ENCODE measurements at regions not wholly inside any gene's neighbourhood (a gene's known extent, or its start where the extent isn't known, plus 50 kb on each side); places are given as distances from the start of the nearest gene placed in this dataset.
"Not testable (repeated sequence)": the region's sequence is repeated elsewhere in the genome, so short reads cannot be mapped to it uniquely, and the experiment has no call there.

GRCh38 chr14:66311058-66311457 lies 175.1 kb upstream of the CCDC196 start:
- no peak for DNase-seq

DNA sequence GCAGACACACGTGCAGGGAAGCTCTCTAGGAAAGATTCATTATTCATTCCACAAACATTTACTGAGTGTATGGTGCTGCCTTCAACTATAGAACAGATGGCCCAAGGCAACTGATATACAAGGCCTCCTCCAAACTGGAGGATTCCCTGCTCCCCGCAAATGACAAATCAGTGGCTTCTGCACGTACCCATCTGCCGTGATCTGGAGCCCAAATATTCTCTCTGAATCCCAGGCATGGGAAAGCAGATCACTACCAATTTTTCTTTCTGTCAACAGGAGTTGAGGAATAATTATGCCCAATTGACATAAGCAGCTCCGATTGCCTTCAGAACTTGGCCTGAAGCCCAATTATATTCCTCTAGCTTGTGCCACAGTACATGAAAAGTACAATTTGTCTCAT lies 174.2 kb upstream of the CCDC196 start:
- no peak for DNase-seq

DNA sequence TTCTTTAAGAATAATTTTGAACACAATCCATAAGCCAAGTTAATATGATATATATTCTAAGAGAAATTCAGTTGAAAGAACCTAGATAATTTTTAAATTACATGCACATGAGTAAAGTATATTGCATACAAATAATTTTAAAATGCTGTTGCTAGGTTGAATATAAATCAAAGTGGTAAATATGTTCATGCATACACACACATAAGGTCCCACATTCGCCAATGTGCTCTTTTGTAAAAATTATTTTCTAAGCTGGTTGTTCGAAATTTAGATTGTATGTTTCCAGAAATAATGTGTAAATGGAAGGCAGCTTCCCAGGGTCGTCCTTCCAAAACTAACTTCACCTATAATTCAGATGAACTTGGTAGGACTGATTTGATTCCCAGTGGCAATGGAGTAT lies 173.7 kb upstream of the CCDC196 start:
- no peak for DNase-seq

DNA sequence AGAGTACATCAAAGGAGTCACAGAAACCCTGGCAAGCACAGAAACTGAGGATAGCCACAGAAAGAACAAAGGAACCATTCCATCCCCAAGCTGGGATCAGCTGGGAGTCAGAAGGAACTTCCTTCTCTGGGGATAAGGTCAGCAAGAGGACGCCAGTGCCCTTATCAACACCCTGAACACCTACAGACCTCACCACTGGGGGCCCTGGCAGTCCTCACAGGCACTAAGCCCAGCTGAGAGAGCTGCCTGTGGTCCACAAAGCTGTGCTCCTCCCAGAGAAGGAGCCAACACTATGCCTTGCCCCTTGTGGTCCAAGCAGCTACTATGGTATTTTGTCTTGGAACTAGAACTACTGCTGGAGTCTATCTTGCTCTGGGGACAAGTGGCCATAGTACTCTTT lies 171.1 kb upstream of the CCDC196 start:
- no peak for DNase-seq

GRCh38 chr14:66315548-66315947 lies 170.6 kb upstream of the CCDC196 start:
- DNase-seq = no peak

DNA sequence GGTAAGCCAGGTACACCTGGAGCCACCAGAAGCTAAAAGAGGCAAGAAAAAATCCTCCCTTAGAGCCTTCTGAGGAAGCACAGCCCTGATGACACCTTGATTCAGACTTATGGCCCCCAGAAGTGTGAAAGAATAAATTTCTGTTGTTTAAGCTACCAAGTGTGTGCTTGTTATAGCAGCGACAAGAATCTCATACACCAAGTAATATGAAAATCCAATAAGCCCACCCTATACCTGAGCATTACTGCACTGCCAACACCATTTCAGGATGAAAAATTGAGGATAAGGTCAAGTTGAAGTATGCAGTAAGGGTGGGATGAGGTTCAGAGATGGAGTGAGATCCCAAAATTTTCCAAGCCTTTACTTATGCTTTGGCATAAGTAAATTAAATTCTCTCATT lies 163.6 kb upstream of the CCDC196 start:
- DNase-seq = no peak

DNA sequence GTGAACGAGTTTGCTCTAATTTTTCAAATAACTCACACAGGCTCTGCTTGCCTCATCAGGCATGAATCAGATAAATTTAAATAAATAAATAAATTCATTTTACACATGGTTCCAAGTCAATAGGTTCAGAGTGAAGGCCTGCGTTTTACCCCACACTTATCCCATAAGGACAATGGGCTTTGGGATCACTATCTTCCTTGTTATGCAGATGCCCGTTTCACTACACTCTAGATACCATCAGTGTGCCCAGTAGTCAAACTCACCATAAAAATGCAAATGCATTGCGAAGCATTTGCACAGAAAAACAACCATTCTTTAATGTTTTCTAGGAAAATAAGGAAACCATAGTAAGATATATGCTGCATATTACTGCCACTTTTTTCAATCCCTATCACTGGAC lies 155.9 kb upstream of the CCDC196 start:
- no peak for DNase-seq

GRCh38 chr14:66330916-66331315 lies 155.3 kb upstream of the CCDC196 start:
- no peak for DNase-seq

DNA sequence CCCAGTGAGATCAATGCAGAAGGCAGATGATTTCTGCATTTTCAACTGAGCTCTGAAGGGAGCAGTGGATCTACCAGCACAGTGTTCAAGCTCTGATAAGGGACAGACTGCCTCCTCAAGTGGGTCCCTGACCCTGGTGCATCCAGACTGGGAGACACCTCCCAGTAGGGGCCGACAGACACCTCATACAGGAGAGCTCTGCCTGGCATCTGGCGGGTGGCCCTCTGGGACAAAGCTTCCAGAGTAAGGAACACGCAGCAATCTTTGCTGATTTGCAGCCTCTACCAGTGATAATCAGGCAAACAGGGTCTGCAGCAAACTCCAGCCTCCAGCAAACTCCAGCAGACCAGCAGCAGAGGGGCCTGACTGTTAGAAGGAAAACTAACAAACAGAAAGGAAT lies 152.9 kb upstream of the CCDC196 start:
- DNase-seq = not testable (repeated sequence)

DNA sequence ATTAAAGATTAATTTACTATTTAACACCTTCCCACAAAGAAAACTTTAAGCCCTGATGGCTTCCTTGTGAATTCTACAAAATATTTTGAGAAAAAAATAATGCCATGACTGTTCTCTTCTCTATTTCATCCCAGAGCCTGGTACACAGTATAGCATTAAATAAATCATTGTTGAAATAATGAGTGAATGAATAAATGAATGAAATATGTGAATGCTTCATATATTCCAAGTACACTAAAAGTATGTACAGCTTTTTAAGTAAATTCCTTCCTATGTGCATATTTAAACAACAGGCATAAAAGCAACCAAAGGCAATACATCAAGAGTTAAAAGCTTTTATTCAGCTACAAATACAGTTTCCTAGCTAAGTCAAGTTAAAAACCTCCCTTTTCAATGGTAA lies 144.9 kb upstream of the CCDC196 start:
- no peak for DNase-seq

GRCh38 chr14:66345986-66346385 lies 140.2 kb upstream of the CCDC196 start:
- no peak for DNase-seq

DNA sequence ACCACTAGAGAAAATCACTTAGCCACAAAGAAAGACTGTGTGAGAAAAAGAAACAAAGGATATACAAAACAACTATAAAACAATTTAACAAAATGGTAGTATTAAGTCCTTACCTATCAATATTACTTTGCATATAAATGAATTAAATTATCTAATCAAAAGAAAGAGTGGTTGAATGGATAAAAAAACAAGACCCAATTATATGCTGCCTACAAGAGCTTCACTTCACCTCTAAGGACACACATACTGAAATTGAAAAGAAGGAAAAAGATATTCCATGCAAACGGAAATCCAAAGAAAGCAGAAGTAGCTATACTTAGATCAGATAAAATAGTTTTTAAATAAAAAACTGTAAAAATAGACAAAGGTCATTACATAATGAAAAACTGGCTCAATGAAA lies 134.9 kb upstream of the CCDC196 start:
- no peak for DNase-seq

GRCh38 chr14:66359500-66359899 lies 126.7 kb upstream of the CCDC196 start:
- peak; percentile 10 for DNase-seq

DNA sequence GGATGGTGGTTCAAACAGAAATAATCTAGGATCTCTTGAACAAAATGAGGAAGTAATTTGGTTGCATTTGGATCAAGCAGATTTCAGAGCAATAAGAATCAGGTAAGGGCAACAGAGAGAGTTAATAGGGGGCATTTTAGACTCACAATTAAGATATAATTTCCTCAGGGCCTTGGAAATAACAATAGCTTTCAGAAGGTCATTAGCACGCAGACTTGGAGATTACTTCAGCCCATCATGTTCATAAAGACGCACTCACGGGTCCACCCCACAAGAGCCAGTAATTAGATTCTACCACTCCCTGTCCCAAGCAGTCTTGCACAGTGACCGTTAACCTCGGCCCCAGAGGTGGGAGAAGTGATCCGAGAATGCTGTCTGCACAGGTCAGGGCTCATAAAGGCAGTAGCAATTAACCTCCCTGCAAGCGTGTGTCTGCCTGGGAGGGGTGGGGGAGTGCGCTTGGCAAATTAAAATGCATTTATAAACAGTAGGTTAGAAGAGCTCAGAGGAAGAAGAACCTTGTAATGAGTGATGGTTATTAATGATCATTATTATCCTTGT lies 125.7 kb upstream of the CCDC196 start:
- no peak for DNase-seq

GRCh38 chr14:66361013-66361412 lies 125.2 kb upstream of the CCDC196 start:
- DNase-seq = no peak

DNA sequence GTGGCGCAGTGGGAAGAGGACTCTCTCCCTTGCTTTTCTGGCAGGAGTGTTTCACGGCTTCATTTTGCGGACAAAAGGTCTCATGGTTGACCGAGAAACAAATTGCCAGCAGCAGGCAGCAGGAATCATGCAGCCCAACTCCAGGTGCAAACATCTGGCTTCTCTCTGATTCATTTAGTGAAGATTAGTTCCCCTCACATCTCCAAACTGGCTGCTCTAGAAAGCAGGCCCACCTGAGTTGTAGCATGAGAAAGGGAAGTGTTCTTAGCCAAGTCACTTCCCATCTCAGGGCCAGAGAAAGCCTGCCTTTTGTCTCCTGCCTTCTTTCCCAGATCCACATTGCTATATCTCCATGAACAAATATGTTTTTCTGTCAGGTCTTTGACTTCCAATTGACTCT lies 120.8 kb upstream of the CCDC196 start:
- no peak for DNase-seq

DNA sequence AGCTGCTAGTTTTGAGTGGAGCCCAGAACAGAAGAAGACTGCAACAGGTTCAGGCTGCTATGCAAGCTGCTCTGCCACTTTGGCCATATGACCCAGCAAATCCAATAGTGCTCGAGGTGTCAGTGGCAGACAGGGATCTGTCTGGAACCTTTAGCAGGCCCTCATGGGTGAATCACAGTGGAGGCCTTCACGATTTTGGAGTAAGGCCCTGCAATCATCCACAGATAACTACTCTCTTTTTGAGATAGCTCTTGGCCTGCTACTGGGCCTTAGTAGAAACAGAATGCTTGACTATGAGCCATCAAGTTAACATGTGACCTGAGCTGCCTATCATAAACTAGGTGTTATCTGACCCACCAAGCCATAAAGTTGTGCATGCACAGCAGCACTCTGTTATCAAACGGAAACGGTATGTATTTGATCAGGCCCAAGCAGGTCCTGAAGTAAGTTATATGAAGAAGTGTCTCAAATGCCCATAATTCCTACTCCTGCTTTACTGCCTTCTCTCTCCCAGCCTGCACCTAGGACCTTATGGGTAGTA lies 116.9 kb upstream of the CCDC196 start:
- DNase-seq = no peak

DNA sequence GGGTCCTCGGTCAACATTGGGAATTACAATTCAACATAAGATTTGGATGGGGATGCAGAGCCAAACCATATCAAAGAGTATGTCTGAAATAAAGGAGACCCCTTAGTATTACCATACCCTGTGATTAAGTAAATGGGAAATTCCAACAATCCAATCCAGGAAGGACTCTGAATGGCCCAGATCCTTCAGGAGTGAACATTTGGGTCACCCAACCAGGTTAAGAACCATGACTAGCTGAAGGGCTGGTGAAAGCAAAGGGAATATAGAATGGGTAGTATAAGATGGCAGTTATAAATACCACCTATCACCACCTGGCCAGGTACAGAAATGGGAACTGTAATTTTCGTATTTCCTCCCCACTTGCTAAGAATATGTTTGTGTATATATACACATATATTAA lies 114.4 kb upstream of the CCDC196 start:
- no peak for DNase-seq

GRCh38 chr14:66375046-66375964 lies 110.9 kb upstream of the CCDC196 start:
- DNase-seq = no peak

DNA sequence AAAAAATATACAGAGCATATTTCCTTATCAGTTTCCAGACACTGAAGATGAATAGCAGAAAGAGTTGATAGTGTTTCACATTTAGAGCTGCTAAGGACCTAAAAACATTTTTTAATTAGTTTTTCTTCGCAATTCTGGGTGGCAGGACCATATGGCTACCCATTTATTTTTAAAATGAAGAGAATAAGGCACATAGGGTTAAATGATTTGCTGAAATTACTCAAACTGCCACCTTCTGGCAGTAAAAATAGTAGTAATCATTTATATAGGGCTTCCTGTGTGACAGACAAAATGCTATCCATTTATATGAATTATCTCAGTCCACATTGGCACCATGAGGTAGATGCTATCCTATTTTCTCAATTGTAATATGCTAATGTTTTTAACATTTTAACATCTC lies 108.6 kb upstream of the CCDC196 start:
- no peak for DNase-seq

- DNase-seq = no peak
These were observed 107.3 kb upstream of the CCDC196 start for GRCh38 chr14:66378712-66379505.

DNA sequence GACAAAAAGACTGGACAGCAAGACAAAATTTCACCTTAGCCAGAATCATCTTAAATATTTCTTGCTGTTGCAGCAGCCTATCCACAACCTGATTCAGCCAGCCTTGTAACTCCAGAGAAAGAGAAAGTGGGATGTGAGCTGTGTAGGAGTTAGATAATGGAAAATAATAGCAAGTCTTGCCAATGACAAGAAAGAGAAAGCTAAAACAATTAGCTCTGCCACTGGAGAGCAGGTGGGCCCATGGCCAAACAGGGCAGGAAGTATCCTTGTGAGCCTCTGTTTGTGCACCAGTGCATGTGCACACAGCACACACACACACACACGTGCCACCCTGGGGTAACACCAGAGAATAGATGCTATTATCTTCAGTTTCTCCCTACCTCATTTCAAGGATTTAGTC lies 106.0 kb upstream of the CCDC196 start:
- no peak for DNase-seq

DNA sequence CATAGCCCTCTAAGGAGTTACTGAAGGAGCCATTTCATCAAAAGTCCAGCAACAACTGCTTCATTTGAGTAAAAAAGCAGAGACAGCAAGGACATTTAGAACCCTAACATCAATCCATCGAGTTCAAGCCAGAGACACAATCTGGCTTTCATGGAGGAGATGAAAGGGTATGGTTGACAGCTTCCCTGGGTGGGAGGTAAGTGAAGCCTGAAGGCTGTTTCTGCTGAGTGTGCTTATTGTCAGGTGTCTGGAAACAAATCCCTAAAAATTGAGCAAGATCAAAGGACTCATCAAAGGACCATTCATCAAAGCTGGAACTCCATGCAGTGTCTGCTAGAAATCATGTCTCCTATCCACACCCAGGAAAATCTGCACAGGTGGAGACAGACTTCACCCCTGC lies 104.4 kb upstream of the CCDC196 start:
- DNase-seq = no peak

DNA sequence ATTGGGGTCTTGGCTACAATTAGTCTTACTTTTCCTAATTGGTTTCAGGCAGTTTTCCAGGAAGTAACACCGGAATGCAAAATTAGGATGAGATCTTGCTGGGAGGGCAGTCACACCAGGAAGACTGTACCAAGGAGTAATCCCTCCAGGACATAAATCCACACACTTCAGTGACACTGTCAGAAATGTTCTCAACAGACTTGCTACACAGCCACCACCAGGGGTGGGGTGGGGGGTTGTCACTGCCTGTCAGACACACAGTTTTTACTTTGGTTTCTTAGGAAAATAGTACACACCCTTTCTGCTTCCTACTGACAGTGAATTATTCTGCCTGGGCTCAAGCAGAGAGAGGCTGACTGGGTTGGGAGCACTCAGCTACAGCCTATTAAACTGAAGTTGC lies 102.9 kb upstream of the CCDC196 start:
- no peak for DNase-seq
